OCI-LY7 (cell line): ENCODE measurements at regions not wholly inside any gene's neighbourhood (a gene's known extent, or its start where the extent isn't known, plus 50 kb on each side); places are given as distances from the start of the nearest gene placed in this dataset.

Experiments used
- BruUV-seq: library from RNA; stranded (reverse); fragments of 400-500 nt; replicated peaks from 2 replicates; lab custom pipeline; 2021; lab: Mats Ljungman, UMichigan
- CTCF ChIA-PET: fragments of 300-600 bp; sonication (Branson Sonifier 250); formaldehyde crosslinking; loops from one replicate; lab custom pipeline; 2022; ENCODE audit warnings: antibody characterized with exemption; ENCODE audit not compliant: unreplicated experiment; lab: Charles Lee
- POLR2A ChIA-PET: fragments of 300-600 bp; sonication (Branson Sonifier 250); formaldehyde crosslinking; loops from one replicate; lab custom pipeline; 2022; ENCODE audit warnings: antibody characterized with exemption; lab: Charles Lee
- DNase-seq: peaks from one replicate; pipeline ENCODE4 v3.0.0-alpha.2; 2015; ENCODE audit warnings: low spot score
- H2AFZ ChIP-seq: fragments of 200-600 bp; sonication (generic), shearing (Covaris generic); 2 replicates; pipeline ENCODE4 v1.6.1; 2014; ENCODE audit warnings: mild to moderate bottlenecking, antibody characterized with exemption, low read length, moderate library complexity
- H3K27ac ChIP-seq: fragments of 200-600 bp; sonication (generic); 2 replicates; pipeline ENCODE4 v1.5.1; 2014; ENCODE audit warnings: mixed run types, low read depth, mild to moderate bottlenecking, moderate library complexity, low read length, inconsistent platforms; ENCODE audit not compliant: poor library complexity, severe bottlenecking
- H3K36me3 ChIP-seq: fragments of 200-600 bp; sonication (generic); 2 replicates; pipeline ENCODE4 v1.6.1; 2014; ENCODE audit warnings: mild to moderate bottlenecking, antibody characterized with exemption, low read length, moderate library complexity, mixed read lengths; ENCODE audit not compliant: insufficient read depth
- H3K4me1 ChIP-seq: fragments of 200-600 bp; sonication (generic); 2 replicates; pipeline ENCODE4 v1.5.1; 2014; ENCODE audit warnings: mild to moderate bottlenecking, low read length; ENCODE audit not compliant: insufficient read depth, poor library complexity, severe bottlenecking
- H3K4me2 ChIP-seq: fragments of 200-600 bp; sonication (generic); 2 replicates; pipeline ENCODE4 v1.6.1; 2014; ENCODE audit warnings: mild to moderate bottlenecking, low read length
- H3K4me3 ChIP-seq: fragments of 200-600 bp; sonication (generic); 2 replicates; pipeline ENCODE4 v1.5.1; 2014; ENCODE audit warnings: mild to moderate bottlenecking, low read depth, low read length; ENCODE audit not compliant: poor library complexity, severe bottlenecking
- H3K79me2 ChIP-seq: fragments of 200-600 bp; sonication (generic); 2 replicates; pipeline ENCODE4 v1.6.1; 2016; ENCODE audit warnings: low read depth, mild to moderate bottlenecking, low read length, moderate library complexity, mixed read lengths; ENCODE audit not compliant: insufficient read depth
- H3K9me2 ChIP-seq: fragments of 200-600 bp; sonication (generic); 2 replicates; pipeline ENCODE4 v1.6.1; 2016; ENCODE audit warnings: mild to moderate bottlenecking, low read length, mixed read lengths; ENCODE audit not compliant: insufficient read depth
- H3K9me3 ChIP-seq: fragments of 200-600 bp; sonication (generic); 2 replicates; pipeline ENCODE4 v1.6.1; 2014; ENCODE audit warnings: mild to moderate bottlenecking, mixed run types, low read length, mixed read lengths
- H4K20me1 ChIP-seq: fragments of 200-600 bp; sonication (generic); 2 replicates; pipeline ENCODE4 v1.6.1; 2014; ENCODE audit warnings: mild to moderate bottlenecking, antibody characterized with exemption, low read length, moderate library complexity, mixed read lengths; ENCODE audit not compliant: insufficient read depth
- CTCF ChIP-seq: fragments of 200-600 bp; sonication (generic); conservative IDR thresholded peaks from 2 replicates; pipeline ENCODE4 v1.5.1; 2014; ENCODE audit warnings: mild to moderate bottlenecking, antibody characterized with exemption, low read length, moderate library complexity, mixed read lengths
- EZH2phosphoT487 ChIP-seq: fragments of 200-600 bp; sonication (generic); IDR thresholded peaks from 2 replicates; pipeline ENCODE4 v1.6.1; 2018; ENCODE audit warnings: low read depth, borderline replicate concordance, mild to moderate bottlenecking, mixed run types, antibody characterized with exemption, low read length, moderate library complexity, mixed read lengths
- intact Hi-C: fragments of 100-400 bp; cut with micrococcal nuclease; formaldehyde crosslinking; loops from one replicate; pipeline ENCODE4 v1.10.0; 2022; ENCODE audit not compliant: unreplicated experiment

DNA sequence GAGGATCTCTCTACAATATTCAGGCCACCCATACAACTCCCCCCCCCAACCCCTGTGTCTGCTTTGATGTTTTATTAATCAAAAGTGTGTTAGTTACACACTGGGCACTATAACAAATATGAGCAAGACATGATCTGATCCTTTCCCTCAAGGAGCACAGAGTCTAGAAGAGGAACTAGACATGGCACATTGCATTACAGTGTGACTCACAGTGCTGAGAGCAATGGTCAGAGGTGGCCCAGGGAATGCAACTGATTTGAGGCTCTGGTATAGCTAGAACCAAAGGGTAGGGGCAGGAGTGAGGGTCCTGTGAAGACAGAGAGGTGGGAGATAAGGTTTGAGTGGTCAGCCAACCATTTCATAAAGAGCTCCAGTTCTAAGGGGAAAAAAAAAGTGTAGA, 539.2 kb downstream of the ACTL7B start:
- intact Hi-C loops: no loop called here
- Histone ChIP-seq H3K4me1 (no peaks in the 10 kb centered on the region), H2AFZ (no peak overlapping the region), H3K4me3 (no peak overlapping the region), H4K20me1 (no peaks in the 10 kb centered on the region), H3K9me3 (no peaks in the 10 kb centered on the region), H3K79me2 (no peaks in the 10 kb centered on the region), H3K9me2 (no peaks in the 10 kb centered on the region), H3K36me3 (no peaks in the 10 kb centered on the region), H3K4me2 (no peak overlapping the region), H3K27ac (no peak overlapping the region)
- ChIA-PET CTCF (no interaction called here), POLR2A (no interaction called here)
- BruUV-seq: no TSS peak
- DNase-seq: no peak
- no peak for TF ChIP-seq EZH2phosphoT487
- no peak for TF ChIP-seq CTCF

DNA sequence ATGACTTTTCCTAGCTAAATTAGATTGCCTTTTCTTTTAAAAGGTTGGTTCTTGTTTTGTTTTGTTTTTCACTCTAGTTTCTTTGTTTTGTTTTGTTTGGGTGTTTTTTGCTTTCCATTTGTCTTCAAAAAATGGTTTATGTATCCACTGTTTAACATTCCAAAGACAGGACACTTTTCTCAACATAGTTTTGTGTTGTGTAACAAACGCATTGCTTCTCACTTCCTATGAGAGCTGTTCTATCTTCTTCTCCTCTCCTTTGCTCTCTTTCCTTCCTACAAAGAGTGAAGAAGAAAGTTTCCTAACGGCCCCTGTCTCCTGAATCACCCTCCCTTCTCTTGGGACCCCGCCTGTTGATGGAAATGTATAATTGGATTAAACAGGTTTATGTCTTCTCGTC, 539.7 kb downstream of the ACTL7B start:
- H3K79me2 ChIP-seq: no peaks in the 10 kb centered on the region
- no peak overlapping the region for H3K27ac ChIP-seq
- no TSS peak for BruUV-seq
- no peaks in the 10 kb centered on the region for H3K9me3 ChIP-seq
- TF ChIP-seq CTCF: no peak
- no peak for TF ChIP-seq EZH2phosphoT487
- H3K9me2 ChIP-seq: no peaks in the 10 kb centered on the region
- no peak overlapping the region for H3K4me3 ChIP-seq
- H3K36me3 ChIP-seq: no peaks in the 10 kb centered on the region
- ChIA-PET POLR2A (no interaction called here), CTCF (no interaction called here)
- no peak overlapping the region for H3K4me2 ChIP-seq
- H4K20me1 ChIP-seq: no peaks in the 10 kb centered on the region
- H2AFZ ChIP-seq: no peak overlapping the region
- no peak for DNase-seq
- H3K4me1 ChIP-seq: no peaks in the 10 kb centered on the region
- intact Hi-C loops: no loop called here

GRCh38 chr9:108311745-108312144, 544.0 kb downstream of the ACTL7B start:
- TF ChIP-seq EZH2phosphoT487: no peak
- no TSS peak for BruUV-seq

More at GRCh38 chr9:108311745-108312144, 544.0 kb downstream of the ACTL7B start:
- Histone ChIP-seq H3K4me1 (no peaks in the 10 kb centered on the region), H3K9me2 (no peaks in the 10 kb centered on the region), H3K36me3 (no peaks in the 10 kb centered on the region), H2AFZ (no peak overlapping the region), H3K4me3 (no peak overlapping the region), H4K20me1 (no peaks in the 10 kb centered on the region), H3K79me2 (no peaks in the 10 kb centered on the region), H3K27ac (no peak overlapping the region), H3K9me3 (no peaks in the 10 kb centered on the region), H3K4me2 (no peak overlapping the region)
- no peak for DNase-seq
- ChIA-PET POLR2A (no interaction called here), CTCF (no interaction called here)
- intact Hi-C loops: no loop called here
